Lower leg skin (tissue), 4 donors: ENCODE measurements at regions not wholly inside any gene's neighbourhood (a gene's known extent, or its start where the extent isn't known, plus 50 kb on each side); places are given as distances from the start of the nearest gene placed in this dataset.

ENCODE experiments used
- DNase-seq, 2 donors: peaks; one replicate each; pipeline ENCODE4 v3.0.0-alpha.2; 2019; ENCODE audit warnings: low spot score in 2 of 2
- H3K4me3 ChIP-seq: fragments of 200-600 bp; sonication (generic); 2 replicates; pipeline ENCODE4 v1.5.1; 2017; ENCODE audit warnings: mild to moderate bottlenecking, low read depth; ENCODE audit not compliant: poor library complexity, severe bottlenecking
- CTCF ChIP-seq, 3 donors: fragments of 450-650 bp; IDR thresholded peaks; one replicate each; pipeline ENCODE4 v1.5.1; 2016; ENCODE audit warnings: antibody characterized with exemption in 3 of 3, mild to moderate bottlenecking in 3 of 3, moderate library complexity in 2 of 3
- POLR2A ChIP-seq, 2 donors: fragments of 450-650 bp; IDR thresholded peaks; one replicate each; pipeline ENCODE4 v1.6.1; 2016 to 2017; ENCODE audit warnings: antibody characterized with exemption in 2 of 2, mild to moderate bottlenecking in 1 of 2, moderate library complexity in 1 of 2
- WGBS, 2 donors: methylation state at CpG; one replicate each; pipeline ENCODE4 v1.1.5; 2018; 5-methylcytosine and 5-hydroxymethylcytosine counted together
- intact Hi-C: fragments of 100-400 bp; cut with DNase I; formaldehyde crosslinking; loops from one replicate; pipeline ENCODE4 v1.15.0; 2023; ENCODE audit warnings: low total_unique reads

- H3K4me3 ChIP-seq: no peak overlapping the region
- intact Hi-C loops: no loop called here
- DNase-seq: no peak
- WGBS, 2 donors: 74 to 79% methylated on average over 4 of the region's 4 CpGs
- TF ChIP-seq POLR2A (IDR thresholded peaks at IDR 0.05): no peak
- TF ChIP-seq CTCF (IDR thresholded peaks at IDR 0.05): no peak
Observed at GRCh38 chr14:95025218-95025617, 132.1 kb downstream of the DICER1 start.

GRCh38 chr14:95024380-95024779 lies 132.9 kb downstream of the DICER1 start:
- H3K4me3 ChIP-seq: no peak overlapping the region
- TF ChIP-seq POLR2A (IDR thresholded peaks at IDR 0.05) (no peak), CTCF (IDR thresholded peaks at IDR 0.05) (no peak)
- intact Hi-C loops: no loop called here
- no peak for DNase-seq
- WGBS, 2 donors: 85 to 89% methylated on average over 6 of the region's 6 CpGs

GRCh38 chr14:95023886-95024285 lies 133.4 kb downstream of the DICER1 start:
- TF ChIP-seq POLR2A (IDR thresholded peaks at IDR 0.05): no peak
- TF ChIP-seq CTCF (IDR thresholded peaks at IDR 0.05): no peak
- no peak for DNase-seq
- no peak overlapping the region for H3K4me3 ChIP-seq
- WGBS, 2 donors: 44 to 55% methylated on average over 4 of the region's 4 CpGs
- intact Hi-C loops: no loop called here

GRCh38 chr14:95023115-95023514 lies 134.2 kb downstream of the DICER1 start:
- no peak for DNase-seq
- TF ChIP-seq CTCF (IDR thresholded peaks at IDR 0.05): no peak
- no peak for TF ChIP-seq POLR2A (IDR thresholded peaks at IDR 0.05)
- whole genome bisulfite sequencing, 2 donors: 91 to 96% methylated on average over 9 of the region's 9 CpGs
- no peak overlapping the region for H3K4me3 ChIP-seq
- intact Hi-C loops: no loop called here

GRCh38 chr14:95021588-95021987 lies 135.7 kb downstream of the DICER1 start:
- DNase-seq: no peak
- 98% methylated on average over 2 of the region's 2 CpGs for WGBS, 2 donors
- TF ChIP-seq CTCF (IDR thresholded peaks at IDR 0.05) (no peak), POLR2A (IDR thresholded peaks at IDR 0.05) (no peak)
- intact Hi-C loops: no loop called here
- no peak overlapping the region for H3K4me3 ChIP-seq

GRCh38 chr14:95018821-95019220 lies 138.5 kb downstream of the DICER1 start:
- WGBS, 2 donors: 23 to 31% methylated on average over 4 of the region's 4 CpGs

More at GRCh38 chr14:95018821-95019220, 138.5 kb downstream of the DICER1 start:
- peak in 1 of 2 donors; percentile 43 for DNase-seq
- intact Hi-C loops: no loop called here
- TF ChIP-seq CTCF (IDR thresholded peaks at IDR 0.05) (no peak), POLR2A (IDR thresholded peaks at IDR 0.05) (no peak)
- H3K4me3 ChIP-seq: no peak overlapping the region
